ENCODE measurements at regions not wholly inside any gene's neighbourhood (a gene's known extent, or its start where the extent isn't known, plus 50 kb on each side); places are given as distances from the start of the nearest gene placed in this dataset.

- Histone ChIP-seq H3K36me3 (replicated peaks in 1 of 2; ENCODE audit: control insufficient read depth in 1 of 2, insufficient read depth in 2 of 2, low read length in 2 of 2) (no peaks in the 10 kb centered on the region), H4K20me1 (ENCODE audit: insufficient read depth, low read length) (no peaks in the 10 kb centered on the region), H3K4me1 (ENCODE audit: insufficient read depth, low read length) (peaks cover 50% of the 10 kb centered on the region), H3K4me2 (ENCODE audit: low read depth, low read length) (peak overlapping the region; percentile 79), H3K27ac (ENCODE audit: extremely low read length, insufficient read depth, low read length) (no peak overlapping the region), H3K4me3 (replicated peaks in 1 of 3; ENCODE audit: insufficient read depth in 1 of 3, low read depth in 2 of 3, low read length in 3 of 3) (peak overlapping the region in 2 of 3 experiments; percentile 11 to 58; a peak in 2 of 6 replicates), H3K27me3 (ENCODE audit: control insufficient read depth in 1 of 2, insufficient read depth in 2 of 2, low read length in 2 of 2) (no peaks in the 10 kb centered on the region), H3K79me2 (ENCODE audit: insufficient read depth, low read length) (no peaks in the 10 kb centered on the region), H2AFZ (ENCODE audit: low read length) (no peak overlapping the region), H3K9ac (ENCODE audit: insufficient read depth, low read depth, low read length) (no peak overlapping the region), H3K9me3 (ENCODE audit: low read length) (no peaks in the 10 kb centered on the region)
- in situ Hi-C loops (cut with HindIII; ENCODE audit: extremely low pct_ligation_motif_present, low pct_unique_long_range_greater_than_20kb) (no loop called here), intact Hi-C loops (cut with micrococcal nuclease; ENCODE audit: unreplicated experiment) (no loop called here)
- BruUV-seq (replicated peaks): no TSS peak
- ATAC-seq (peak; percentile 86), DNase-seq (ENCODE audit: low spot score) (peak; percentile 83), FAIRE-seq (peak; percentile 55)
- ChIA-PET POLR2A (interaction anchor here (1.2 to 2.4 kb wide), 3 partner anchors 29 to 93 kb away, joined by 3 to 7 read pairs (median 6); no protein-coding TSS in a partner anchor), CTCF (ENCODE audit: low intra/inter-chr PET ratio, low total read pairs) (no interaction called here)
- WGBS (ENCODE audit: low lambda C conversion rate): 7% methylated on average over 6 of the region's 11 CpGs
- TF ChIP-seq CEBPG (CRISPR knock-in tag; IDR thresholded peaks at IDR 0.05) (peak; percentile 51), ZNF891 (CRISPR knock-in tag; IDR thresholded peaks at IDR 0.05) (0 out of 2 replicates have a peak, but pooled peaks have one; percentile 12), ZNF792 (CRISPR knock-in tag; IDR thresholded peaks at IDR 0.05) (peak; percentile 48; the same call in 1 of the 2 replicates), BHLHE40 (IDR thresholded peaks at IDR 0.05; ENCODE audit: low read length) (no peak), POLR2G (IDR thresholded peaks at IDR 0.05; ENCODE audit: low read depth, low read length) (peak; percentile 43; the same call in 1 of the 2 replicates), JARID2 (CRISPR knock-in tag; IDR thresholded peaks at IDR 0.05; ENCODE audit: insufficient replicate concordance) (no peak), TIGD3 (CRISPR knock-in tag; IDR thresholded peaks at IDR 0.05; ENCODE audit: borderline replicate concordance) (no peak), HNF1A (IDR thresholded peaks at IDR 0.05; ENCODE audit: low read depth) (no peak), HNF1A (CRISPR knock-in tag; IDR thresholded peaks at IDR 0.05; ENCODE audit: borderline replicate concordance) (no peak), ZNF580 (CRISPR knock-in tag; IDR thresholded peaks at IDR 0.05; ENCODE audit: borderline replicate concordance, low read depth) (no peak), ZNF121 (CRISPR knock-in tag; IDR thresholded peaks at IDR 0.05) (0 out of 2 replicates have a peak, but pooled peaks have one; percentile 15), HMGXB3 (CRISPR knock-in tag; IDR thresholded peaks at IDR 0.05; ENCODE audit: borderline replicate concordance) (no peak), ARID2 (CRISPR knock-in tag; IDR thresholded peaks at IDR 0.05; ENCODE audit: borderline replicate concordance) (peak; percentile 73; the same call in 1 of the 2 replicates), ZNF605 (CRISPR knock-in tag; IDR thresholded peaks at IDR 0.05) (peak; percentile 18; the same call in 1 of the 2 replicates)
Measured at GRCh38 chr5:135127439-135128240, 93.6 kb upstream of the PITX1 start.

Data from HepG2 (cell line).